ENCODE measurements at regions not wholly inside any gene's neighbourhood (a gene's known extent, or its start where the extent isn't known, plus 50 kb on each side); places are given as distances from the start of the nearest gene placed in this dataset.

- intact Hi-C loops (cut with DNase I) = no loop called here
- no peaks in the 10 kb centered on the region for H3K36me3 ChIP-seq
- H3K9me3 ChIP-seq = no peaks in the 10 kb centered on the region
- H3K4me1 ChIP-seq = no peaks in the 10 kb centered on the region
- no peaks in the 10 kb centered on the region for H3K27me3 ChIP-seq
- DNase-seq (ENCODE audit: extremely low spot score in 2 of 2) = no peak
- H3K4me3 ChIP-seq = no peak overlapping the region
- TF ChIP-seq CTCF (IDR thresholded peaks at IDR 0.05) (no peak), POLR2AphosphoS5 (IDR thresholded peaks at IDR 0.05; ENCODE audit: insufficient read depth in 1 of 2, low read depth in 1 of 2) (no peak), POLR2A (IDR thresholded peaks at IDR 0.05) (no peak)
- no peak overlapping the region for H3K27ac ChIP-seq
Measured at GRCh38 chr16:52005551-52005950, 541.4 kb downstream of the TOX3 start.

- DNase-seq (ENCODE audit: extremely low spot score in 2 of 2) = no peak
- no peaks in the 10 kb centered on the region for H3K9me3 ChIP-seq
- no peaks in the 10 kb centered on the region for H3K4me1 ChIP-seq
- TF ChIP-seq POLR2AphosphoS5 (IDR thresholded peaks at IDR 0.05; ENCODE audit: insufficient read depth in 1 of 2, low read depth in 1 of 2) = no peak
- TF ChIP-seq POLR2A (IDR thresholded peaks at IDR 0.05) = no peak
- no peak for TF ChIP-seq CTCF (IDR thresholded peaks at IDR 0.05)
- no peaks in the 10 kb centered on the region for H3K27me3 ChIP-seq
- no peak overlapping the region for H3K4me3 ChIP-seq
- no peaks in the 10 kb centered on the region for H3K36me3 ChIP-seq
- H3K27ac ChIP-seq = no peak overlapping the region
- intact Hi-C loops (cut with DNase I) = no loop called here
Measured at GRCh38 chr16:52004343-52004742, 542.6 kb downstream of the TOX3 start.

- TF ChIP-seq POLR2A (IDR thresholded peaks at IDR 0.05) (no peak), POLR2AphosphoS5 (IDR thresholded peaks at IDR 0.05; ENCODE audit: insufficient read depth in 1 of 2, low read depth in 1 of 2) (no peak), CTCF (IDR thresholded peaks at IDR 0.05) (no peak)
- DNase-seq (ENCODE audit: extremely low spot score in 2 of 2) = no peak
- Histone ChIP-seq H3K4me1 (no peaks in the 10 kb centered on the region), H3K9me3 (no peaks in the 10 kb centered on the region), H3K27me3 (no peaks in the 10 kb centered on the region), H3K36me3 (no peaks in the 10 kb centered on the region), H3K4me3 (no peak overlapping the region), H3K27ac (no peak overlapping the region)
- intact Hi-C loops (cut with DNase I) = no loop called here
Measured at GRCh38 chr16:52002026-52002425, 544.9 kb downstream of the TOX3 start.

GRCh38 chr16:51996516-51996915 is 550.4 kb downstream of the TOX3 start:
- H3K27me3 ChIP-seq = no peaks in the 10 kb centered on the region
- intact Hi-C loops (cut with DNase I) = no loop called here
- TF ChIP-seq POLR2A (IDR thresholded peaks at IDR 0.05) = no peak
- no peak for TF ChIP-seq POLR2AphosphoS5 (IDR thresholded peaks at IDR 0.05; ENCODE audit: insufficient read depth in 1 of 2, low read depth in 1 of 2)
- no peak for TF ChIP-seq CTCF (IDR thresholded peaks at IDR 0.05)
- no peak overlapping the region for H3K4me3 ChIP-seq
- DNase-seq (ENCODE audit: extremely low spot score in 2 of 2) = no peak
- H3K27ac ChIP-seq = no peak overlapping the region
- H3K4me1 ChIP-seq = no peaks in the 10 kb centered on the region
- no peaks in the 10 kb centered on the region for H3K36me3 ChIP-seq
- no peaks in the 10 kb centered on the region for H3K9me3 ChIP-seq

- no peaks in the 10 kb centered on the region for H3K9me3 ChIP-seq
- no peak for DNase-seq (ENCODE audit: extremely low spot score in 2 of 2)
- intact Hi-C loops (cut with DNase I) = no loop called here
- TF ChIP-seq POLR2A (IDR thresholded peaks at IDR 0.05) = no peak
- no peak for TF ChIP-seq POLR2AphosphoS5 (IDR thresholded peaks at IDR 0.05; ENCODE audit: insufficient read depth in 1 of 2, low read depth in 1 of 2)
- TF ChIP-seq CTCF (IDR thresholded peaks at IDR 0.05) = no peak
- H3K27me3 ChIP-seq = no peaks in the 10 kb centered on the region
- no peaks in the 10 kb centered on the region for H3K4me1 ChIP-seq
- H3K36me3 ChIP-seq = no peaks in the 10 kb centered on the region
- no peak overlapping the region for H3K4me3 ChIP-seq
- H3K27ac ChIP-seq = no peak overlapping the region
Measured at GRCh38 chr16:51994597-51994996, 552.3 kb downstream of the TOX3 start.

Data from vagina (tissue), 2 donors.